Activated T-helper 17 cell treated with anti-CD3 and anti-CD28 coated beads, Interleukin-2, amount 50 U/mL, for 72 hours (primary cell): ENCODE measurements at regions not wholly inside any gene's neighbourhood (a gene's known extent, or its start where the extent isn't known, plus 50 kb on each side); places are given as distances from the start of the nearest gene placed in this dataset.

Experiments used
- ATAC-seq: fragments of 150-1000 bp; cut with Tn5 transposase; replicated peaks from 2 replicates; pipeline ENCODE4 v1.10.0; 2021; ENCODE audit warnings: mild to moderate bottlenecking, moderate library complexity
- H3K27ac Mint-ChIP-seq: one replicate; pipeline ENCODE4 v1.8.0; 2022; ENCODE audit warnings: mixed read lengths
- H3K27me3 Mint-ChIP-seq: one replicate; pipeline ENCODE4 v1.8.0; 2022; ENCODE audit warnings: mixed read lengths
- H3K36me3 Mint-ChIP-seq: one replicate; pipeline ENCODE4 v1.8.0; 2022; ENCODE audit warnings: low read depth, mild to moderate bottlenecking, mixed read lengths
- H3K4me1 Mint-ChIP-seq: one replicate; pipeline ENCODE4 v1.8.0; 2022; ENCODE audit warnings: mixed read lengths
- H3K4me3 Mint-ChIP-seq: one replicate; pipeline ENCODE4 v1.8.0; 2022; ENCODE audit warnings: mild to moderate bottlenecking, mixed read lengths
- H3K9me3 Mint-ChIP-seq: one replicate; pipeline ENCODE4 v1.8.0; 2022; ENCODE audit warnings: mixed read lengths

DNA sequence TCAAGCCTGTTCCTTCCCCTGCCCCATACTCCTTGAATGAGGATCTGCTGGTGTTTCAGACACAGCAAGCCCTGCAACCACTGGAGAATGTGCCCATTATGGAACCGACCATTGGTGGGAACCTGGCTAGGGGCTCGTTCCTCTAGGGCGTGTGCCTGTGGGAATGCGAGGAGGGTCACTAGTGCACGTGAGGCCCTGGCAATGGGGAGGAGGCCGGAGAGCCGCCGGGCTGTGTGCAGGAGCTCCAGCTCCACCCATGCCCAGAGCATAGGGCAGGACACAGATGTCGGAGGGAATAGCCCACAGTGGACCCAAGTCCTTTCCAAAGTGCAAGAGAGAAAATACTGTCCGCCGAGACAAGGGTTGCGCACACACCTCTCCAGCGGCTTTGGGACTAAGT is 99.3 kb downstream of the ERMARD start:
- no peak overlapping the region for H3K27ac Mint-ChIP-seq
- H3K27me3 Mint-ChIP-seq, result peaks cover 15% of the 10 kb centered on the region

GRCh38 chr6:169850154-169850553 is 98.7 kb downstream of the ERMARD start:
- Mint-ChIP-seq H3K4me3 (no peak overlapping the region), H3K9me3 (peaks cover 4% of the 10 kb centered on the region), H3K27ac (no peak overlapping the region)

More for the DNA sequence above, 99.3 kb downstream of the ERMARD start:
- Mint-ChIP-seq H3K9me3 (peaks cover 4% of the 10 kb centered on the region), H3K4me1 (no peaks in the 10 kb centered on the region), H3K36me3 (no peaks in the 10 kb centered on the region), H3K4me3 (no peak overlapping the region)
- no peak for ATAC-seq

GRCh38 chr6:169849396-169849795 is 98.0 kb downstream of the ERMARD start:
- no peak for ATAC-seq
- Mint-ChIP-seq H3K36me3 (no peaks in the 10 kb centered on the region), H3K27ac (no peak overlapping the region), H3K4me3 (no peak overlapping the region), H3K27me3 (peaks cover 20% of the 10 kb centered on the region), H3K9me3 (peaks cover 4% of the 10 kb centered on the region), H3K4me1 (peaks cover under 1% of the 10 kb centered on the region)

More at GRCh38 chr6:169850154-169850553, 98.7 kb downstream of the ERMARD start:
- no peak for ATAC-seq
- Mint-ChIP-seq H3K27me3 (peaks cover 16% of the 10 kb centered on the region), H3K4me1 (no peaks in the 10 kb centered on the region), H3K36me3 (no peaks in the 10 kb centered on the region)

GRCh38 chr6:169848946-169849345 is 97.5 kb downstream of the ERMARD start:
- no peak overlapping the region for H3K27ac Mint-ChIP-seq
- H3K4me1 Mint-ChIP-seq, result peaks cover 4% of the 10 kb centered on the region
- ATAC-seq, result no peak
- H3K27me3 Mint-ChIP-seq, result peaks cover 24% of the 10 kb centered on the region
- H3K4me3 Mint-ChIP-seq, result no peak overlapping the region
- no peaks in the 10 kb centered on the region for H3K36me3 Mint-ChIP-seq
- peaks cover 4% of the 10 kb centered on the region for H3K9me3 Mint-ChIP-seq

GRCh38 chr6:169847901-169848311 is 96.5 kb downstream of the ERMARD start:
- Mint-ChIP-seq H3K27ac (no peak overlapping the region), H3K36me3 (no peaks in the 10 kb centered on the region), H3K4me1 (peaks cover 4% of the 10 kb centered on the region), H3K9me3 (peaks cover 2% of the 10 kb centered on the region), H3K4me3 (no peak overlapping the region), H3K27me3 (peaks cover 26% of the 10 kb centered on the region)
- no peak for ATAC-seq

DNA sequence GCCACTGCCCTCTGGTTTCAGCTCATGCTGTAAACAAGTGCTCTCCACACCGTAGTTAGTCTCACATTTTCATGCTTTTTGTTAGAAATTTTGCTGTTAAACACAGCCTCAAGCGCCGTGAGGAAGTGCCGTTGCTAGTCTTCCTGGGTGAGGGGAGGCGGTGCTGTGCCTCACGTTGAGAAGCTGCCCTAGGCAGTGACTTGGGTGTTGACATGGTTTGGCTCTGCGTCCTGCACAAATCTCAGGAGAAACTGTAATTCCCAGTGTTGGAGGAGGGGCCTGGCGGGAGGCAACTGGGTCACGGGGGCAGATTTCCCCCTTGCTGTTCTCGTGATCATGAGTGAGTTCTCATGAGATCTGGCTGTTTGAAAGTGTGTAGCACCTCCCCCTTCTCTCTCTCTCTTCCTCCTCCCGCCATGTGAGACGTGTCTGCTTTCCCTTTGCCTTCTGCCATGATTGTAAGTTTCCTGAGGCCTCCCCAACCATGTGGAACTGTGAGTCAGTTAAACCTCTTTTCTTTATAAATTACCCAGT is 95.8 kb downstream of the ERMARD start:
- Mint-ChIP-seq H3K4me1 (peaks cover 4% of the 10 kb centered on the region), H3K36me3 (no peaks in the 10 kb centered on the region), H3K27me3 (peaks cover 26% of the 10 kb centered on the region), H3K27ac (no peak overlapping the region), H3K9me3 (no peaks in the 10 kb centered on the region), H3K4me3 (no peak overlapping the region)
- ATAC-seq, result no peak

GRCh38 chr6:169846286-169847056 is 95.0 kb downstream of the ERMARD start:
- no peak overlapping the region for H3K4me3 Mint-ChIP-seq
- no peak for ATAC-seq
- H3K4me1 Mint-ChIP-seq, result peaks cover 4% of the 10 kb centered on the region
- peaks cover 26% of the 10 kb centered on the region for H3K27me3 Mint-ChIP-seq
- no peaks in the 10 kb centered on the region for H3K36me3 Mint-ChIP-seq
- H3K9me3 Mint-ChIP-seq, result no peaks in the 10 kb centered on the region
- no peak overlapping the region for H3K27ac Mint-ChIP-seq

DNA sequence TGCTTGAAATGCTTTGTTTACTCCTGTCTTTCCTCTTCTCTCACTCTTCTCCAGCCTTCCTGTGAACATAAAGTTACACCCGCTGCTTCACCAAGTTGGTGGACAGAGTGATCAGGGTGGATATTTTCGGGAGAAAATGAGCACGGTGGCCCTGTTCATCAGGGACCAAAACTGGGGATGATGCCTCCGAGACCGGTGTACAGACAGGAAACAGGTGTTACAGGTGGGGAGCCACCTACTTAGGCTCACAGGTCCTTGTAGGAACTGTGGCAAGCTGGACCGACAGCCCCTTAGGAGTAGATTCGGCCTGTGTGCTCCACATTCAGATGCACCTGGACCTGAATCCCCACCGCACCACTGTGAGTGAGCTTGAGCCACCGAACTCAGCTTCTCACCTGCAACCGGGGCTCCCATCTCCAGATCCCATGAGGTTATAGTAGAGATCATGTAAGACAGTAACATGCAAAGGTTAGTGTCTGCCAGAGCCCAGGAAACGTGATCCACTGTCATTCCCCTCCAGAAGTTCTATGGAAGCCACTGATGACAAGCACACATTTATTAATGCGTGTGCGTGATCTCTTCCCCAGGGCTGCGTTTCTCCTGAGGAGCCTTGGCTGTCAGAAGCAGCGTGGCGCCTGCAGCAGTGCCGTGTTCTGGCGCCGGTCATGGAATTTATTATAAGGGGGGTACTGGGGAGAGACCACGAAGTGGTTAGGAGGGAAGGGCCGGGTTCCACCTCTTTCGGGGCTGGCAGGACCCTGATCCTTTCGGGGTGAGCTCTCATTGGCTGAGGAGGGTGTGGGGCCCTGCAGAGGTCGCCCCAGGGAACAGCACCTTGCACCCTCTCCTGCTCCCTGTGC is 94.2 kb downstream of the ERMARD start:
- H3K4me3 Mint-ChIP-seq, result no peak overlapping the region
- peaks cover under 1% of the 10 kb centered on the region for H3K36me3 Mint-ChIP-seq
- no peaks in the 10 kb centered on the region for H3K9me3 Mint-ChIP-seq
- H3K27me3 Mint-ChIP-seq, result peaks cover 26% of the 10 kb centered on the region
- ATAC-seq, result no peak
- no peak overlapping the region for H3K27ac Mint-ChIP-seq
- H3K4me1 Mint-ChIP-seq, result peaks cover 5% of the 10 kb centered on the region

GRCh38 chr6:169844946-169845345 is 93.5 kb downstream of the ERMARD start:
- Mint-ChIP-seq H3K27me3 (peaks cover 18% of the 10 kb centered on the region), H3K9me3 (no peaks in the 10 kb centered on the region), H3K4me3 (no peak overlapping the region), H3K36me3 (peaks cover 5% of the 10 kb centered on the region), H3K27ac (no peak overlapping the region), H3K4me1 (peaks cover 8% of the 10 kb centered on the region)
- no peak for ATAC-seq

GRCh38 chr6:169843991-169844390 is 92.6 kb downstream of the ERMARD start:
- no peak for ATAC-seq
- no peak overlapping the region for H3K4me3 Mint-ChIP-seq
- peaks cover 5% of the 10 kb centered on the region for H3K36me3 Mint-ChIP-seq
- H3K4me1 Mint-ChIP-seq, result peaks cover 8% of the 10 kb centered on the region
- H3K9me3 Mint-ChIP-seq, result no peaks in the 10 kb centered on the region
- H3K27ac Mint-ChIP-seq, result no peak overlapping the region
- H3K27me3 Mint-ChIP-seq, result peaks cover 18% of the 10 kb centered on the region

DNA sequence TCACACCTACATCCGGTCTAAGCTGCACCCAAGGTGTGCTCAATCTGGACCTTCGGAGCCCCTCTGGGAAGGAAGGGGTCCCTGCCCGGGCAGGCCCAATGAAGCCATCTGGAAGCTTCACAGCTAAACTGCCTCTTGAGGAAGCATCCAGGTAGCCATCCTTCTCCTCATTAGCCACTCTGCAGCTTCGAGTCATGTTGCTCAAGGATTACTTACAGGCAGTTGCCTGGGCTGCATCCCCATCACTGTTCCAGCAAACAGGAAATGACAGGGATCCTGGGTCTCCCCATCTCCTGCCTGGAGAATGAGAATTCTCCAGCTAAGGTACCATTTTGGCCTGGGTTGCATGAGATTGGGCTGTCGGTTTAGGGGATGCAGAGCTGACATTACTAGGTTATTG is 91.7 kb downstream of the ERMARD start:
- Mint-ChIP-seq H3K4me3 (no peak overlapping the region), H3K36me3 (peaks cover 5% of the 10 kb centered on the region), H3K4me1 (peaks cover 8% of the 10 kb centered on the region), H3K27ac (no peak overlapping the region), H3K27me3 (peaks cover 18% of the 10 kb centered on the region), H3K9me3 (no peaks in the 10 kb centered on the region)
- ATAC-seq, result no peak

DNA sequence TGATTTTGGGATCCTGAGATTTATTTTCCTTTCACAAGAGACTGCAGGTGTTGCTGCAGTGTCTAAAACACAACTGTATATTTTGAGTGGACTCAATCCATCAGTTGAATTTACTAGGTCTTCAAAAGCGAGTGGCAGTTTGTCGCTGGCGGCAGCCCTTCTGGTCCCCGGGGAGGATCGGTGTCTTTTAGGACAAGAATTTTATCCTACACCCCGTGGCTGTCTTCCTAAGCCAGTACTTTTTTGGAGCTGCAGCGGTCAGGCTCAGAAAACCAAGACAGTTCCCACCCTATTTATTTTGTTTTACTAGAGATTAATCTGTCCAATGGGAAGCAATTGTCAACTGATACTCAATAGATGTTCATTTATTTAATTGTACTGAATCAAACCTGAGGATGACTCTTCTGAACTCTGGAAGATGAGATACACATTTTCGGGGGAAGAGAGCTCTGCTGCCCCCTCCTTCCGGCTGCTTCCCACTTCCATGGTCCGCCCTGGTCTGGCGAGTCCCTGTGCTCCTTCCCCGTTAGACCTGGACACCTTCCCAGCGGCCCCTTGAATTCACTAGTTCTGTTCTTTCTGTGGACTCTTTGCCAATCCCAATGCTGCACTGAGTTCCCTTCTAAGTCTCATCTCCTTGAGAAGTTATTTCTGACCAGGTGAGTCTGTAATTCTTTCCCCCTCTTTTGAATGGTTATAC is 90.6 kb downstream of the ERMARD start:
- H3K4me1 Mint-ChIP-seq, result peaks cover 8% of the 10 kb centered on the region
- H3K36me3 Mint-ChIP-seq, result peaks cover 5% of the 10 kb centered on the region
- peaks cover 11% of the 10 kb centered on the region for H3K27me3 Mint-ChIP-seq

GRCh38 chr6:169841251-169841650 is 89.8 kb downstream of the ERMARD start:
- Mint-ChIP-seq H3K4me3 (no peak overlapping the region), H3K27ac (no peak overlapping the region), H3K9me3 (no peaks in the 10 kb centered on the region), H3K27me3 (peaks cover 15% of the 10 kb centered on the region), H3K36me3 (peaks cover 5% of the 10 kb centered on the region), H3K4me1 (peaks cover 8% of the 10 kb centered on the region)
- no peak for ATAC-seq

More for the DNA sequence above, 90.6 kb downstream of the ERMARD start:
- no peak for ATAC-seq
- no peaks in the 10 kb centered on the region for H3K9me3 Mint-ChIP-seq
- no peak overlapping the region for H3K4me3 Mint-ChIP-seq
- H3K27ac Mint-ChIP-seq, result no peak overlapping the region

- Mint-ChIP-seq H3K4me1 (peaks cover 8% of the 10 kb centered on the region), H3K27me3 (peaks cover 19% of the 10 kb centered on the region), H3K9me3 (no peaks in the 10 kb centered on the region), H3K4me3 (peak overlapping the region; percentile 9), H3K27ac (peak overlapping the region; percentile 81), H3K36me3 (peaks cover 5% of the 10 kb centered on the region)
- peak; percentile 12 for ATAC-seq
Measured at GRCh38 chr6:169839898-169840631, 88.6 kb downstream of the ERMARD start.
